ENCODE measurements at regions not wholly inside any gene's neighbourhood (a gene's known extent, or its start where the extent isn't known, plus 50 kb on each side); places are given as distances from the start of the nearest gene placed in this dataset.

GRCh38 chr6:168782187-168782751 is 341.3 kb downstream of the SMOC2 start:
- TF ChIP-seq CTCF (IDR thresholded peaks at IDR 0.05) (no peak), EZH2 (IDR thresholded peaks at IDR 0.05; ENCODE audit: borderline replicate concordance, insufficient read depth, low read depth, low read length, poor library complexity, severe bottlenecking) (no peak)

All from B cell (primary cell).